Loucy (cell line): ENCODE measurements at regions not wholly inside any gene's neighbourhood (a gene's known extent, or its start where the extent isn't known, plus 50 kb on each side); places are given as distances from the start of the nearest gene placed in this dataset.

Experiments
- EZH2phosphoT487 ChIP-seq: fragments of 200-600 bp; IDR thresholded peaks from 2 replicates; pipeline ENCODE4 v1.6.1; 2018; ENCODE audit warnings: antibody characterized with exemption, mild to moderate bottlenecking, moderate library complexity, borderline replicate concordance
- TF ChIP-seq, protein P1 (sequence below): fragments of 200-600 bp; sonication (generic); conservative IDR thresholded peaks from 2 replicates; pipeline ENCODE4 v1.5.1; 2014; ENCODE audit warnings: mild to moderate bottlenecking, antibody characterized with exemption, low read length

DNA sequence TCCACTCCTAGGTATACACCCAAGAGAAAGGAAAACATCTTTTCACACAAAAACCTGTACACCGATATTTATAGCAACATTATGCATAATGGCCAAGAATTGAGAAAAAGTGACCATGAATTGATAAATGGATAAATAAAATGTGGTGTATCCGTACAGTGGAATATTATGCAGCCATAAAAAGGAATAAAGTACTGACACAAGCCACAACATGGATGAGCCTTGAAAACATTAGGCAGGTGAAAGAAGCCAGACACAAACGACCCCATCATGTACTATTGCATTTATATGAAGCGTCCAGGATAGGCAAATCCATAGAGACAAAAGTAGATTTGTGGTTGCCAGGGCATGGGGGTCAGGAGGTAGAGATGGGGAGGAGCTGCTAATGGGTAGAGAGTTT lies 64.2 kb upstream of the SLC6A6 start:
- TF ChIP-seq EZH2phosphoT487, result no peak
- TF ChIP-seq, protein P1, sequence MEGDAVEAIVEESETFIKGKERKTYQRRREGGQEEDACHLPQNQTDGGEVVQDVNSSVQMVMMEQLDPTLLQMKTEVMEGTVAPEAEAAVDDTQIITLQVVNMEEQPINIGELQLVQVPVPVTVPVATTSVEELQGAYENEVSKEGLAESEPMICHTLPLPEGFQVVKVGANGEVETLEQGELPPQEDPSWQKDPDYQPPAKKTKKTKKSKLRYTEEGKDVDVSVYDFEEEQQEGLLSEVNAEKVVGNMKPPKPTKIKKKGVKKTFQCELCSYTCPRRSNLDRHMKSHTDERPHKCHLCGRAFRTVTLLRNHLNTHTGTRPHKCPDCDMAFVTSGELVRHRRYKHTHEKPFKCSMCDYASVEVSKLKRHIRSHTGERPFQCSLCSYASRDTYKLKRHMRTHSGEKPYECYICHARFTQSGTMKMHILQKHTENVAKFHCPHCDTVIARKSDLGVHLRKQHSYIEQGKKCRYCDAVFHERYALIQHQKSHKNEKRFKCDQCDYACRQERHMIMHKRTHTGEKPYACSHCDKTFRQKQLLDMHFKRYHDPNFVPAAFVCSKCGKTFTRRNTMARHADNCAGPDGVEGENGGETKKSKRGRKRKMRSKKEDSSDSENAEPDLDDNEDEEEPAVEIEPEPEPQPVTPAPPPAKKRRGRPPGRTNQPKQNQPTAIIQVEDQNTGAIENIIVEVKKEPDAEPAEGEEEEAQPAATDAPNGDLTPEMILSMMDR, result no peak
